Neural cell (in vitro differentiated cells): ENCODE measurements at regions not wholly inside any gene's neighbourhood (a gene's known extent, or its start where the extent isn't known, plus 50 kb on each side); places are given as distances from the start of the nearest gene placed in this dataset.

ENCODE experiments used
- H2AFZ ChIP-seq: fragments of 200-600, 300-800 bp; sonication (generic), shearing (Covaris generic); 2 replicates; pipeline ENCODE4 v1.6.0; 2014; ENCODE audit warnings: low read depth, mild to moderate bottlenecking, antibody characterized with exemption, low read length, moderate library complexity
- H3F3A ChIP-seq: fragments of 200-600 bp; shearing (Covaris generic); 2 replicates; pipeline ENCODE4 v1.6.1; 2016; ENCODE audit warnings: mild to moderate bottlenecking, moderate library complexity, mixed read lengths, antibody characterized with exemption, low read length; ENCODE audit not compliant: insufficient read depth, poor library complexity, severe bottlenecking
- H3K27ac ChIP-seq: fragments of 200-600, 300-800 bp; sonication (generic), shearing (Covaris generic); 2 replicates; pipeline ENCODE4 v1.5.1; 2014; ENCODE audit warnings: mild to moderate bottlenecking, low read length, moderate library complexity
- H3K27me3 ChIP-seq: fragments of 300-800, 200-600 bp; sonication (generic), shearing (Covaris generic); 2 replicates; pipeline ENCODE4 v1.6.0; 2014; ENCODE audit warnings: mild to moderate bottlenecking, low read depth, low read length, moderate library complexity; ENCODE audit not compliant: insufficient read depth
- H3K36me3 ChIP-seq: fragments of 300-800, 200-600 bp; sonication (generic), shearing (Covaris generic); 2 replicates; pipeline ENCODE4 v1.5.1; 2014; ENCODE audit warnings: mild to moderate bottlenecking, antibody characterized with exemption, low read length, moderate library complexity; ENCODE audit not compliant: insufficient read depth
- H3K4me2 ChIP-seq: fragments of 300-800, 200-600 bp; sonication (generic), shearing (Covaris generic); 2 replicates; pipeline ENCODE4 v1.6.0; 2014; ENCODE audit warnings: mild to moderate bottlenecking, low read length
- H3K4me3 ChIP-seq: fragments of 300-800, 200-600 bp; sonication (generic), shearing (Covaris generic); 2 replicates; pipeline ENCODE4 v1.5.1; 2014; ENCODE audit warnings: mild to moderate bottlenecking, low read length, moderate library complexity
- H3K79me2 ChIP-seq: fragments of 200-600 bp; shearing (Covaris generic); replicated peaks from 2 replicates; pipeline ENCODE4 v1.6.0; 2014; ENCODE audit warnings: mild to moderate bottlenecking, low read length, moderate library complexity; ENCODE audit not compliant: insufficient read depth
- H3K9ac ChIP-seq: fragments of 300-800, 200-600 bp; sonication (generic), shearing (Covaris generic); 2 replicates; pipeline ENCODE4 v1.6.1; 2016; ENCODE audit warnings: mild to moderate bottlenecking, low read length, mixed read lengths
- H3K9me2 ChIP-seq: fragments of 200-600 bp; shearing (Covaris generic); 2 replicates; pipeline ENCODE4 v1.6.1; 2016; ENCODE audit warnings: mild to moderate bottlenecking, low read length, mixed read lengths; ENCODE audit not compliant: insufficient read depth
- H3K9me3 ChIP-seq: fragments of 200-600, 300-800 bp; sonication (generic), shearing (Covaris generic); 2 replicates; pipeline ENCODE4 v1.6.1; 2016; ENCODE audit warnings: mild to moderate bottlenecking, mixed run types, low read length, moderate library complexity, mixed read lengths
- H4K20me1 ChIP-seq: fragments of 200-600 bp; shearing (Covaris generic); 2 replicates; pipeline ENCODE4 v1.6.1; 2016; ENCODE audit warnings: mild to moderate bottlenecking, mixed run types; ENCODE audit not compliant: insufficient read depth
- EP300 ChIP-seq: fragments of 450-650 bp; conservative IDR thresholded peaks from 2 replicates; pipeline ENCODE4 v1.6.1; 2014; ENCODE audit warnings: antibody characterized with exemption, mild to moderate bottlenecking, moderate library complexity; ENCODE audit not compliant: poor library complexity, severe bottlenecking
- EZH2 ChIP-seq: fragments of 200-600, 300-800 bp; shearing (Covaris generic), sonication (generic); IDR thresholded peaks from 2 replicates; pipeline ENCODE4 v1.6.1; 2014; ENCODE audit warnings: antibody characterized with exemption, low read length, borderline replicate concordance, mild to moderate bottlenecking; ENCODE audit not compliant: insufficient read depth, poor library complexity, severe bottlenecking
- MXI1 ChIP-seq: fragments of 450-650 bp; conservative IDR thresholded peaks from 2 replicates; pipeline ENCODE4 v1.6.1; 2014; ENCODE audit warnings: antibody characterized with exemption, mild to moderate bottlenecking; ENCODE audit not compliant: poor library complexity, severe bottlenecking
- POLR2AphosphoS5 ChIP-seq: IDR thresholded peaks from 2 replicates; pipeline ENCODE4 v1.6.1; 2012
- RAD21 ChIP-seq: fragments of 450-650 bp; conservative IDR thresholded peaks from 2 replicates; pipeline ENCODE4 v1.6.1; 2014; ENCODE audit warnings: antibody characterized with exemption, mild to moderate bottlenecking, moderate library complexity
- SMC3 ChIP-seq: fragments of 450-650 bp; conservative IDR thresholded peaks from 2 replicates; pipeline ENCODE4 v1.6.1; 2014; ENCODE audit warnings: antibody characterized with exemption, mild to moderate bottlenecking, moderate library complexity; ENCODE audit not compliant: poor library complexity
- TAF1 ChIP-seq: IDR thresholded peaks from 2 replicates; pipeline ENCODE4 v1.6.1; 2012; ENCODE audit warnings: low read depth
- TF ChIP-seq, protein P1 (sequence below): fragments of 450-650 bp; IDR thresholded peaks from 2 replicates; pipeline ENCODE4 v1.5.1; 2014; ENCODE audit warnings: antibody characterized with exemption, mild to moderate bottlenecking, moderate library complexity; ENCODE audit not compliant: poor library complexity, severe bottlenecking
- TF ChIP-seq, protein P2 (sequence below): IDR thresholded peaks from 2 replicates; pipeline ENCODE4 v1.6.1; 2012; ENCODE audit warnings: borderline replicate concordance

DNA sequence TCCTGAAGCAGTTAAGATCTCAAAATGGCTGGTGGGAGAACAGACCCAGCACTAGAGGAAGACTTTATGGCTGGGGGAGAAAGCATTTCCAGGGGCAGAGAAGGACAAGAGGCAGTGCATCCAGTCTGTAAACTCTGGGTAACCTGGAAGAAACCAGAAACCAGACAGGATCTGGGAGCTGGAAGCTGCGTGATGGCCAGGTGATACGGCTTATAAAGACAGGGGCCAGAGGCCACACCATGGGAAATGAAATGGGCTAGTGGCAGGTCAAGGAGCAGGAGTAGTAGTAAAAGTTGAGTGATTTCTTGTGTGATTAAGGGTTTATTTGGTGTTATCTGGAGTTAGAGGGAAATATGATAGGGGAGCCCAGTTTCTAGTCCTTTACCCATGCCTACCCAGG is 144.7 kb upstream of the ARRDC4 start:
- no peak overlapping the region for H3K9ac ChIP-seq
- no peaks in the 10 kb centered on the region for H4K20me1 ChIP-seq
- H3K9me2 ChIP-seq: no peaks in the 10 kb centered on the region
- no peak overlapping the region for H3K4me3 ChIP-seq
- H2AFZ ChIP-seq: no peak overlapping the region
- no peaks in the 10 kb centered on the region for H3K79me2 ChIP-seq
- no peak overlapping the region for H3K27ac ChIP-seq
- no peaks in the 10 kb centered on the region for H3K27me3 ChIP-seq
- TF ChIP-seq EZH2: no peak
- TF ChIP-seq POLR2AphosphoS5: no peak
- TF ChIP-seq TAF1: no peak
- no peak for TF ChIP-seq MXI1
- TF ChIP-seq, protein P1, sequence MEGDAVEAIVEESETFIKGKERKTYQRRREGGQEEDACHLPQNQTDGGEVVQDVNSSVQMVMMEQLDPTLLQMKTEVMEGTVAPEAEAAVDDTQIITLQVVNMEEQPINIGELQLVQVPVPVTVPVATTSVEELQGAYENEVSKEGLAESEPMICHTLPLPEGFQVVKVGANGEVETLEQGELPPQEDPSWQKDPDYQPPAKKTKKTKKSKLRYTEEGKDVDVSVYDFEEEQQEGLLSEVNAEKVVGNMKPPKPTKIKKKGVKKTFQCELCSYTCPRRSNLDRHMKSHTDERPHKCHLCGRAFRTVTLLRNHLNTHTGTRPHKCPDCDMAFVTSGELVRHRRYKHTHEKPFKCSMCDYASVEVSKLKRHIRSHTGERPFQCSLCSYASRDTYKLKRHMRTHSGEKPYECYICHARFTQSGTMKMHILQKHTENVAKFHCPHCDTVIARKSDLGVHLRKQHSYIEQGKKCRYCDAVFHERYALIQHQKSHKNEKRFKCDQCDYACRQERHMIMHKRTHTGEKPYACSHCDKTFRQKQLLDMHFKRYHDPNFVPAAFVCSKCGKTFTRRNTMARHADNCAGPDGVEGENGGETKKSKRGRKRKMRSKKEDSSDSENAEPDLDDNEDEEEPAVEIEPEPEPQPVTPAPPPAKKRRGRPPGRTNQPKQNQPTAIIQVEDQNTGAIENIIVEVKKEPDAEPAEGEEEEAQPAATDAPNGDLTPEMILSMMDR: no peak
- no peak for TF ChIP-seq EP300
- no peak for TF ChIP-seq RAD21
- TF ChIP-seq, protein P2, sequence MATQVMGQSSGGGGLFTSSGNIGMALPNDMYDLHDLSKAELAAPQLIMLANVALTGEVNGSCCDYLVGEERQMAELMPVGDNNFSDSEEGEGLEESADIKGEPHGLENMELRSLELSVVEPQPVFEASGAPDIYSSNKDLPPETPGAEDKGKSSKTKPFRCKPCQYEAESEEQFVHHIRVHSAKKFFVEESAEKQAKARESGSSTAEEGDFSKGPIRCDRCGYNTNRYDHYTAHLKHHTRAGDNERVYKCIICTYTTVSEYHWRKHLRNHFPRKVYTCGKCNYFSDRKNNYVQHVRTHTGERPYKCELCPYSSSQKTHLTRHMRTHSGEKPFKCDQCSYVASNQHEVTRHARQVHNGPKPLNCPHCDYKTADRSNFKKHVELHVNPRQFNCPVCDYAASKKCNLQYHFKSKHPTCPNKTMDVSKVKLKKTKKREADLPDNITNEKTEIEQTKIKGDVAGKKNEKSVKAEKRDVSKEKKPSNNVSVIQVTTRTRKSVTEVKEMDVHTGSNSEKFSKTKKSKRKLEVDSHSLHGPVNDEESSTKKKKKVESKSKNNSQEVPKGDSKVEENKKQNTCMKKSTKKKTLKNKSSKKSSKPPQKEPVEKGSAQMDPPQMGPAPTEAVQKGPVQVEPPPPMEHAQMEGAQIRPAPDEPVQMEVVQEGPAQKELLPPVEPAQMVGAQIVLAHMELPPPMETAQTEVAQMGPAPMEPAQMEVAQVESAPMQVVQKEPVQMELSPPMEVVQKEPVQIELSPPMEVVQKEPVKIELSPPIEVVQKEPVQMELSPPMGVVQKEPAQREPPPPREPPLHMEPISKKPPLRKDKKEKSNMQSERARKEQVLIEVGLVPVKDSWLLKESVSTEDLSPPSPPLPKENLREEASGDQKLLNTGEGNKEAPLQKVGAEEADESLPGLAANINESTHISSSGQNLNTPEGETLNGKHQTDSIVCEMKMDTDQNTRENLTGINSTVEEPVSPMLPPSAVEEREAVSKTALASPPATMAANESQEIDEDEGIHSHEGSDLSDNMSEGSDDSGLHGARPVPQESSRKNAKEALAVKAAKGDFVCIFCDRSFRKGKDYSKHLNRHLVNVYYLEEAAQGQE: no peak
- no peak for TF ChIP-seq SMC3
- no peaks in the 10 kb centered on the region for H3K9me3 ChIP-seq
- no peaks in the 10 kb centered on the region for H3F3A ChIP-seq
- no peaks in the 10 kb centered on the region for H3K36me3 ChIP-seq
- no peak overlapping the region for H3K4me2 ChIP-seq

GRCh38 chr15:97817276-97817890 is 143.1 kb upstream of the ARRDC4 start:
- no peak overlapping the region for H3K4me2 ChIP-seq
- no peak overlapping the region for H3K9ac ChIP-seq

More at GRCh38 chr15:97817276-97817890, 143.1 kb upstream of the ARRDC4 start:
- no peaks in the 10 kb centered on the region for H3K79me2 ChIP-seq
- no peak overlapping the region for H2AFZ ChIP-seq
- no peak overlapping the region for H3K4me3 ChIP-seq
- no peak overlapping the region for H3K27ac ChIP-seq
- TF ChIP-seq, protein P1: no peak
- TF ChIP-seq EP300: no peak
- TF ChIP-seq RAD21: no peak
- TF ChIP-seq, protein P2: no peak
- TF ChIP-seq EZH2: no peak
- no peak for TF ChIP-seq POLR2AphosphoS5
- no peak for TF ChIP-seq TAF1
- no peak for TF ChIP-seq SMC3
- TF ChIP-seq MXI1: no peak
- no peaks in the 10 kb centered on the region for H3K36me3 ChIP-seq
- no peaks in the 10 kb centered on the region for H3F3A ChIP-seq
- H4K20me1 ChIP-seq: no peaks in the 10 kb centered on the region
- H3K9me3 ChIP-seq: no peaks in the 10 kb centered on the region
- no peaks in the 10 kb centered on the region for H3K9me2 ChIP-seq
- no peaks in the 10 kb centered on the region for H3K27me3 ChIP-seq
